K562 (cell line): ENCODE measurements at regions not wholly inside any gene's neighbourhood (a gene's known extent, or its start where the extent isn't known, plus 50 kb on each side); places are given as distances from the start of the nearest gene placed in this dataset.

Source experiments
- DDX20 ChIP-seq: fragments of 450-650 bp; IDR thresholded peaks from 2 replicates; pipeline ENCODE4 v1.6.1; 2016; ENCODE audit warnings: missing genetic modification characterization, low read depth, mild to moderate bottlenecking, missing compliant biosample characterization, moderate library complexity
- EWSR1 ChIP-seq: fragments of 450-650 bp; IDR thresholded peaks from 2 replicates; pipeline ENCODE4 v1.6.1; 2018; ENCODE audit warnings: borderline replicate concordance, mild to moderate bottlenecking, low read depth, moderate library complexity; ENCODE audit not compliant: partially characterized antibody
- GTF2E2 ChIP-seq: fragments of 200-800 bp; sonication (Bioruptor generic); IDR thresholded peaks from 2 replicates; pipeline ENCODE4 v1.6.1; 2016; ENCODE audit warnings: missing genetic modification characterization, missing compliant biosample characterization
- KLF6 ChIP-seq: fragments of 250-450 bp; sonication (Bioruptor Pico); IDR thresholded peaks from 2 replicates; pipeline ENCODE4 v1.4.0; 2020; ENCODE audit warnings: mild to moderate bottlenecking, moderate library complexity, borderline replicate concordance
- MYNN ChIP-seq, 2 experiments: sonication (generic); formaldehyde crosslinking in 1 of 2; IDR thresholded peaks; 2 replicates each; pipeline versions ENCODE4 v1.5.0 to v1.6.1; 2016 to 2020; ENCODE audit warnings: antibody characterized with exemption in 1 of 2, missing genetic modification reagents in 1 of 2
- NONO ChIP-seq, 2 experiments: fragments of 200-400 bp in 1 of 2; fragments of 450-650 bp in 1 of 2; formaldehyde crosslinking in 1 of 2; IDR thresholded peaks; 2 replicates each; pipeline ENCODE4 v1.6.1; 2017; ENCODE audit warnings: low read depth in 2 of 2, mild to moderate bottlenecking in 2 of 2, moderate library complexity in 2 of 2, low read length in 1 of 2
- PML ChIP-seq: IDR thresholded peaks from 2 replicates; pipeline ENCODE4 v1.6.1; 2012; ENCODE audit warnings: low read length, inconsistent platforms
- RBM15 ChIP-seq: fragments of 200-400 bp; formaldehyde crosslinking; IDR thresholded peaks from 2 replicates; pipeline ENCODE4 v1.6.1; 2018; ENCODE audit warnings: mild to moderate bottlenecking, low read length, moderate library complexity; ENCODE audit not compliant: insufficient read depth
- SIX5 ChIP-seq, 2 experiments: IDR thresholded peaks; 2 replicates each; pipeline ENCODE4 v1.6.1; 2011; ENCODE audit warnings: low read length in 2 of 2, borderline replicate concordance in 1 of 2, low read depth in 1 of 2, mild to moderate bottlenecking in 1 of 2, moderate library complexity in 1 of 2; ENCODE audit not compliant: insufficient read depth in 1 of 2
- SLC30A9 ChIP-seq: fragments of 250-450 bp; sonication (Bioruptor Pico); IDR thresholded peaks from 2 replicates; pipeline ENCODE4 v1.8.0; 2022; ENCODE audit warnings: mild to moderate bottlenecking, moderate library complexity
- SRF ChIP-seq, 2 experiments: fragments of 250-450, 450-650 bp in 1 of 2; sonication (Bioruptor Pico) in 1 of 2; sonication (generic) in 1 of 2; formaldehyde crosslinking; IDR thresholded peaks; 2 replicates each; pipeline versions ENCODE4 v1.5.0 to v1.5.1; 2020 to 2022; ENCODE audit warnings: mild to moderate bottlenecking in 1 of 2, missing genetic modification reagents in 1 of 2
- TCFL5 ChIP-seq: fragments of 250-450 bp; sonication (Bioruptor Pico); conservative IDR thresholded peaks from 2 replicates; pipeline ENCODE4 v1.6.1; 2021; ENCODE audit warnings: mild to moderate bottlenecking, moderate library complexity, matching md5 sums
- TFAP4 ChIP-seq: sonication (generic); formaldehyde crosslinking; IDR thresholded peaks from 2 replicates; pipeline ENCODE4 v1.8.0; 2022; ENCODE audit warnings: missing genetic modification reagents, mild to moderate bottlenecking, moderate library complexity, borderline replicate concordance
- ZBTB33 ChIP-seq: sonication (generic); formaldehyde crosslinking; IDR thresholded peaks from 2 replicates; pipeline ENCODE4 v1.8.1; 2023; ENCODE audit warnings: mild to moderate bottlenecking, missing genetic modification reagents
- ZNF239 ChIP-seq: fragments of 250-450 bp; sonication (Bioruptor Pico); IDR thresholded peaks from 2 replicates; pipeline ENCODE4 v1.4.0; 2020; ENCODE audit warnings: mild to moderate bottlenecking
- ZNF583 ChIP-seq: fragments of 250-450 bp; sonication (Bioruptor Pico); IDR thresholded peaks from 2 replicates; pipeline ENCODE4 v1.4.0; 2020
- TF ChIP-seq, protein P1 (sequence below): sonication (generic); formaldehyde crosslinking; IDR thresholded peaks from 2 replicates; pipeline ENCODE4 v1.8.1; 2022; ENCODE audit warnings: missing genetic modification reagents
- TF ChIP-seq, protein P2 (sequence below): fragments of 250-450 bp; sonication (Bioruptor Pico); IDR thresholded peaks from 2 replicates; pipeline ENCODE4 v1.4.0; 2020; ENCODE audit warnings: borderline replicate concordance
- TF ChIP-seq, protein P3 (sequence below): fragments of 250-450 bp; sonication (Bioruptor Pico); IDR thresholded peaks from 2 replicates; pipeline ENCODE4 v1.8.0; 2022; ENCODE audit warnings: inconsistent platforms

DNA sequence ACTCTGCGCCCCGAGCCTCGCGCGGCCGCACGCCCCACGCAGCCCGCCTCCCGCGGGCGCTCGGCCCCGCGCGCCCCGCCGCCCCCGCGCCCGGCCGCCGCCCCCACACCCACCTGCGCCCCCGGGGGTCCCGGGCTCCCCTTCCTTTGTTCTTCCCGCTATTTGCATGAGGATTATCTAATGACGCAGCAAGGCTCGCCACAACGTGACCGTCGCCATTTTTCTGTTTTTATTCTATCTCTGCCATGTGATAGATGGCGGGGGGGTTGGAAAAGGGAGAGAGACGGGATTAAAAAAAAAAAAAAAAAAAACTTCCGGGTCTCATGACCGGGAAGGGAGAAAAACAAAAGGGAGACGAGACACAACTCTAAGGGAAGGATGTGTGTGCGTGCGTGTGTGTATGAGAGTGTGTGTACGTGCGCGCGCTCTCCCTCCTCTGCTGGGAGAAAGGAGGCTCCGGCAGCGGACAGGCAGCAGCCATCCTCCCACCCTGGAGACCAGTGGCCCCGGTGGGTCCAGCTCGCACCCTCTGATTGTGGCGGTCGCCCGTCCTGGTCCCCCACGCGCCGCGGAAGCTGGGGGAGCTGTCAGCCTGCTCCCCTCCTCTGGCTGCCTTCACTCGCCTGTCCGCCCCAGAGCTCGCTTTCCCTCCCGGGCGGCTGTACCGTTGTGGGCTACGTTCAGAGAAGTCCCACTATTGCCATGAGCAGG is 80.4 kb upstream of the AK4 start (continued):
- TF ChIP-seq, protein P1, sequence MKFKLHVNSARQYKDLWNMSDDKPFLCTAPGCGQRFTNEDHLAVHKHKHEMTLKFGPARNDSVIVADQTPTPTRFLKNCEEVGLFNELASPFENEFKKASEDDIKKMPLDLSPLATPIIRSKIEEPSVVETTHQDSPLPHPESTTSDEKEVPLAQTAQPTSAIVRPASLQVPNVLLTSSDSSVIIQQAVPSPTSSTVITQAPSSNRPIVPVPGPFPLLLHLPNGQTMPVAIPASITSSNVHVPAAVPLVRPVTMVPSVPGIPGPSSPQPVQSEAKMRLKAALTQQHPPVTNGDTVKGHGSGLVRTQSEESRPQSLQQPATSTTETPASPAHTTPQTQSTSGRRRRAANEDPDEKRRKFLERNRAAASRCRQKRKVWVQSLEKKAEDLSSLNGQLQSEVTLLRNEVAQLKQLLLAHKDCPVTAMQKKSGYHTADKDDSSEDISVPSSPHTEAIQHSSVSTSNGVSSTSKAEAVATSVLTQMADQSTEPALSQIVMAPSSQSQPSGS (CRISPR knock-in tag): no peak
- no peak for TF ChIP-seq DDX20
- no peak for TF ChIP-seq ZBTB33
- TF ChIP-seq, protein P2, sequence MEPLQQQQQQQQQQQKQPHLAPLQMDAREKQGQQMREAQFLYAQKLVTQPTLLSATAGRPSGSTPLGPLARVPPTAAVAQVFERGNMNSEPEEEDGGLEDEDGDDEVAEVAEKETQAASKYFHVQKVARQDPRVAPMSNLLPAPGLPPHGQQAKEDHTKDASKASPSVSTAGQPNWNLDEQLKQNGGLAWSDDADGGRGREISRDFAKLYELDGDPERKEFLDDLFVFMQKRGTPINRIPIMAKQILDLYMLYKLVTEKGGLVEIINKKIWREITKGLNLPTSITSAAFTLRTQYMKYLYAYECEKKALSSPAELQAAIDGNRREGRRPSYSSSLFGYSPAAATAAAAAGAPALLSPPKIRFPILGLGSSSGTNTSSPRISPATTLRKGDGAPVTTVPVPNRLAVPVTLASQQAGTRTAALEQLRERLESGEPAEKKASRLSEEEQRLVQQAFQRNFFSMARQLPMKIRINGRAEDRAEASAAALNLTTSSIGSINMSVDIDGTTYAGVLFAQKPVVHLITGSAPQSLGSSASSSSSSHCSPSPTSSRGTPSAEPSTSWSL: no peak
- peak; percentile 43; the same call in 1 of the 2 replicates for TF ChIP-seq TFAP4 (CRISPR knock-in tag)
- TF ChIP-seq ZNF239: no peak
- TF ChIP-seq PML: peak; percentile 61
- no peak for TF ChIP-seq SIX5 (IDR thresholded peaks at IDR 0.05; ENCODE audit: borderline replicate concordance in 1 of 2, insufficient read depth in 1 of 2, low read depth in 1 of 2, low read length in 2 of 2)
- TF ChIP-seq GTF2E2 (tag): peak; percentile 86; the same call in 1 of the 2 replicates
- no peak for TF ChIP-seq RBM15
- no peak for TF ChIP-seq SLC30A9 (CRISPR knock-in tag)
- TF ChIP-seq, protein P3, sequence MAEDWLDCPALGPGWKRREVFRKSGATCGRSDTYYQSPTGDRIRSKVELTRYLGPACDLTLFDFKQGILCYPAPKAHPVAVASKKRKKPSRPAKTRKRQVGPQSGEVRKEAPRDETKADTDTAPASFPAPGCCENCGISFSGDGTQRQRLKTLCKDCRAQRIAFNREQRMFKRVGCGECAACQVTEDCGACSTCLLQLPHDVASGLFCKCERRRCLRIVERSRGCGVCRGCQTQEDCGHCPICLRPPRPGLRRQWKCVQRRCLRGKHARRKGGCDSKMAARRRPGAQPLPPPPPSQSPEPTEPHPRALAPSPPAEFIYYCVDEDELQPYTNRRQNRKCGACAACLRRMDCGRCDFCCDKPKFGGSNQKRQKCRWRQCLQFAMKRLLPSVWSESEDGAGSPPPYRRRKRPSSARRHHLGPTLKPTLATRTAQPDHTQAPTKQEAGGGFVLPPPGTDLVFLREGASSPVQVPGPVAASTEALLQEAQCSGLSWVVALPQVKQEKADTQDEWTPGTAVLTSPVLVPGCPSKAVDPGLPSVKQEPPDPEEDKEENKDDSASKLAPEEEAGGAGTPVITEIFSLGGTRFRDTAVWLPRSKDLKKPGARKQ: no peak
- TF ChIP-seq SRF (CRISPR knock-in tag; IDR thresholded peaks at IDR 0.05): no peak
- TF ChIP-seq ZNF583: no peak
- no peak for TF ChIP-seq KLF6
- TF ChIP-seq MYNN (IDR thresholded peaks at IDR 0.05): no peak
- no peak for TF ChIP-seq MYNN (CRISPR knock-in tag; IDR thresholded peaks at IDR 0.05)
- TF ChIP-seq NONO (IDR thresholded peaks at IDR 0.05; ENCODE audit: low read depth in 2 of 2, low read length in 1 of 2): no peak
- TF ChIP-seq EWSR1: no peak
- TF ChIP-seq TCFL5 (CRISPR knock-in tag): no peak
